ENCODE measurements at regions not wholly inside any gene's neighbourhood (a gene's known extent, or its start where the extent isn't known, plus 50 kb on each side); places are given as distances from the start of the nearest gene placed in this dataset.
"Not testable (repeated sequence)": the region's sequence is repeated elsewhere in the genome, so short reads cannot be mapped to it uniquely, and the experiment has no call there.

GRCh38 chr16:21373454-21373853 lies 95.4 kb upstream of the CRYM start:
- H3K27ac Mint-ChIP-seq; H3K27me3 ChIP-seq (replicated peaks in 1 of 4; ENCODE audit: control extremely low read depth in 1 of 4, control insufficient read depth in 3 of 4, insufficient read depth in 4 of 4, low read length in 3 of 4); DNase-seq; H3K4me2 ChIP-seq (replicated peaks; ENCODE audit: low read depth, low read length, poor library complexity, severe bottlenecking); H3K9ac ChIP-seq (ENCODE audit: low read length); H3K27me3 Mint-ChIP-seq; H3K79me2 ChIP-seq (ENCODE audit: control insufficient read depth, insufficient read depth, low read length); POLR2A ChIA-PET; H3K9me3 Mint-ChIP-seq (ENCODE audit: insufficient read depth); H3K27ac ChIP-seq (ENCODE audit: low read length in 2 of 2); H4K20me1 ChIP-seq (ENCODE audit: control insufficient read depth, insufficient read depth, low read length, poor library complexity, severe bottlenecking); ATAC-seq (ENCODE audit: low read depth); H2AFZ ChIP-seq (ENCODE audit: insufficient read depth, low read depth, low read length, poor library complexity, severe bottlenecking); H3K36me3 ChIP-seq (replicated peaks in 1 of 2; ENCODE audit: control extremely low read depth in 1 of 2, control insufficient read depth in 1 of 2, extremely low read depth in 1 of 2, insufficient read depth in 2 of 2, low read length in 1 of 2); H3K4me3 Mint-ChIP-seq; H3K4me3 ChIP-seq (ENCODE audit: control extremely low read depth in 1 of 5, extremely low read depth in 1 of 5, insufficient read depth in 1 of 5, low read depth in 2 of 5, low read length in 4 of 5); H3K9me3 ChIP-seq (ENCODE audit: control extremely low read depth in 1 of 3, control insufficient read depth in 2 of 3, insufficient read depth in 1 of 3, low read length in 2 of 3); CTCF ChIA-PET; intact Hi-C loops (cut with micrococcal nuclease): not testable (repeated sequence)
- WGBS (ENCODE audit: insufficient coverage), result 67% methylated on average over 1 of the region's 2 CpGs
- peaks cover 7 to 12% of the 10 kb centered on the region in 2 donors for H3K4me1 ChIP-seq (ENCODE audit: control insufficient read depth in 2 of 2, insufficient read depth in 2 of 2, low read length in 2 of 2)
- H3K4me1 Mint-ChIP-seq, result peaks cover 14% of the 10 kb centered on the region

- H3K4me2 ChIP-seq (replicated peaks; ENCODE audit: low read depth, low read length, poor library complexity, severe bottlenecking); intact Hi-C loops (cut with micrococcal nuclease); H3K4me3 Mint-ChIP-seq; H3K9me3 ChIP-seq (ENCODE audit: control extremely low read depth in 1 of 3, control insufficient read depth in 2 of 3, insufficient read depth in 1 of 3, low read length in 2 of 3); H3K27ac ChIP-seq (ENCODE audit: low read length in 2 of 2); CTCF ChIA-PET; H3K36me3 ChIP-seq (replicated peaks in 1 of 2; ENCODE audit: control extremely low read depth in 1 of 2, control insufficient read depth in 1 of 2, extremely low read depth in 1 of 2, insufficient read depth in 2 of 2, low read length in 1 of 2); H3K27me3 ChIP-seq (replicated peaks in 1 of 4; ENCODE audit: control extremely low read depth in 1 of 4, control insufficient read depth in 3 of 4, insufficient read depth in 4 of 4, low read length in 3 of 4); H3K9me3 Mint-ChIP-seq (ENCODE audit: insufficient read depth); H3K4me3 ChIP-seq (ENCODE audit: control extremely low read depth in 1 of 5, extremely low read depth in 1 of 5, insufficient read depth in 1 of 5, low read depth in 2 of 5, low read length in 4 of 5); POLR2A ChIA-PET; H3K79me2 ChIP-seq (ENCODE audit: control insufficient read depth, insufficient read depth, low read length); H3K9ac ChIP-seq (ENCODE audit: low read length); H3K27ac Mint-ChIP-seq; DNase-seq; H4K20me1 ChIP-seq (ENCODE audit: control insufficient read depth, insufficient read depth, low read length, poor library complexity, severe bottlenecking); ATAC-seq (ENCODE audit: low read depth); H3K27me3 Mint-ChIP-seq; H2AFZ ChIP-seq (ENCODE audit: insufficient read depth, low read depth, low read length, poor library complexity, severe bottlenecking): not testable (repeated sequence)
- peaks cover 12 to 14% of the 10 kb centered on the region in 2 donors for H3K4me1 ChIP-seq (ENCODE audit: control insufficient read depth in 2 of 2, insufficient read depth in 2 of 2, low read length in 2 of 2)
- H3K4me1 Mint-ChIP-seq, result peaks cover 15% of the 10 kb centered on the region
- no CpG with 5 or more reads among the region's 7 CpGs for WGBS (ENCODE audit: insufficient coverage)
These were observed 94.8 kb upstream of the CRYM start for GRCh38 chr16:21372862-21373261.

DNA sequence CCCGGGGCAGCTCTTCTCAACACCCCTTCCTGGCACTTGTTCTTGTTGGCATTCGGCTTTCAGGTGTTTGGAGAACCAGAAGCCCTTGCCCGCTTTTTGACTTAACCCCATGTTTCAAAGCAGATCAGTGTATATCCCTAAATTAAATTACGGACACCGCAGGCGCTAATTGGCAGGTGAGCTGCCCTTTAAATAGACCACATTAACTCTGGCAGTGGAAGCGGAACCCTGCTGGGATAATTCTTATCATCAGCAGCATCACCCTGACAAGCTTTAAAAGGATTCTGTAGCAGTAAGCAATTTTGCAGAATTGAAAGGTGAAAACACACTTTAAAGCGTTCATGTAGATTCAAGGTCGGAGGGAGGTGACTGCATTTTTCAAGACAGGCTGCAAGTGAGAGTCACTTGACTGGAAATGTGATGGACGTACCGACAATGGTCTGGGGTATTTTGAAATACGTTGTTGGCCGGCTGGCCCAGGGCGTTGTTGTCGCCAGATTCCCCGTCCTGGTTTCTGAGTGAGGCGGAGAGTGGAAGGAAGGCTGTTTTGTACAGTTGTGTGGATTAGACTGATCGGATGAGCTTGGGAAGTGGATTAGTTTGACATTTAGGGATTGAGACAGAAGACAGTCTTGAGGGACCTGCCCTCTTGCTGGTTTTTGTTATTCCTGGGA lies 94.2 kb upstream of the CRYM start:
- H3K27ac Mint-ChIP-seq; H3K27me3 Mint-ChIP-seq; H4K20me1 ChIP-seq (ENCODE audit: control insufficient read depth, insufficient read depth, low read length, poor library complexity, severe bottlenecking); CTCF ChIA-PET; ATAC-seq (ENCODE audit: low read depth); H3K27ac ChIP-seq (ENCODE audit: low read length in 2 of 2); H3K79me2 ChIP-seq (ENCODE audit: control insufficient read depth, insufficient read depth, low read length); H3K9me3 Mint-ChIP-seq (ENCODE audit: insufficient read depth); POLR2A ChIA-PET; H3K4me3 ChIP-seq (ENCODE audit: control extremely low read depth in 1 of 5, extremely low read depth in 1 of 5, insufficient read depth in 1 of 5, low read depth in 2 of 5, low read length in 4 of 5); H3K27me3 ChIP-seq (replicated peaks in 1 of 4; ENCODE audit: control extremely low read depth in 1 of 4, control insufficient read depth in 3 of 4, insufficient read depth in 4 of 4, low read length in 3 of 4); intact Hi-C loops (cut with micrococcal nuclease); H3K4me2 ChIP-seq (replicated peaks; ENCODE audit: low read depth, low read length, poor library complexity, severe bottlenecking); H3K36me3 ChIP-seq (replicated peaks in 1 of 2; ENCODE audit: control extremely low read depth in 1 of 2, control insufficient read depth in 1 of 2, extremely low read depth in 1 of 2, insufficient read depth in 2 of 2, low read length in 1 of 2); H3K4me3 Mint-ChIP-seq; H3K9me3 ChIP-seq (ENCODE audit: control extremely low read depth in 1 of 3, control insufficient read depth in 2 of 3, insufficient read depth in 1 of 3, low read length in 2 of 3); H3K9ac ChIP-seq (ENCODE audit: low read length); H2AFZ ChIP-seq (ENCODE audit: insufficient read depth, low read depth, low read length, poor library complexity, severe bottlenecking); DNase-seq: not testable (repeated sequence)
- no CpG with 5 or more reads among the region's 18 CpGs for WGBS (ENCODE audit: insufficient coverage)
- H3K4me1 Mint-ChIP-seq, result peaks cover 18% of the 10 kb centered on the region
- peaks cover 12 to 20% of the 10 kb centered on the region in 2 donors for H3K4me1 ChIP-seq (ENCODE audit: control insufficient read depth in 2 of 2, insufficient read depth in 2 of 2, low read length in 2 of 2)

DNA sequence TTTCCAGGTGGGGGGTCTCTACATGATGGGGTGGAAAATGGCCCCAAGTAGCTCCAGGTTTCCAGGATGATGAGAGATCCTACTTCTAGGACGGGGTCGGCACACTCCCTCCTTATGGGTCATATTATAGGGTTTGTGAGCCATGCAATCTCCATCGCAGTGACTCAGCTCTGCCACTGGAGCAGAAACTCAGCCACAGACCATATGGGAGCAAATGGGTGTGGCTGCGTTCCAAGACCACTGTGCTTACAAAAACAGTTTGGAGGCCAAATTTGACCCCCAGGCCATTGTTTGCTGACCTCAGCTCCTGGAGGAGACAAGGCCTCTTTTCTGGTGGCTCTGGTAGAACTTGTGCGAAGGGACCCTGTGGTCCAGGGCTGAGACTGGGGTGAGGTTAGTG lies 92.7 kb upstream of the CRYM start:
- peaks cover 12 to 27% of the 10 kb centered on the region in 2 donors for H3K4me1 ChIP-seq (ENCODE audit: control insufficient read depth in 2 of 2, insufficient read depth in 2 of 2, low read length in 2 of 2)
- H3K79me2 ChIP-seq (ENCODE audit: control insufficient read depth, insufficient read depth, low read length); H3K9me3 ChIP-seq (ENCODE audit: control extremely low read depth in 1 of 3, control insufficient read depth in 2 of 3, insufficient read depth in 1 of 3, low read length in 2 of 3); H3K27ac Mint-ChIP-seq; H3K9ac ChIP-seq (ENCODE audit: low read length); H2AFZ ChIP-seq (ENCODE audit: insufficient read depth, low read depth, low read length, poor library complexity, severe bottlenecking); H3K4me2 ChIP-seq (replicated peaks; ENCODE audit: low read depth, low read length, poor library complexity, severe bottlenecking); H3K27ac ChIP-seq (ENCODE audit: low read length in 2 of 2); H4K20me1 ChIP-seq (ENCODE audit: control insufficient read depth, insufficient read depth, low read length, poor library complexity, severe bottlenecking); H3K36me3 ChIP-seq (replicated peaks in 1 of 2; ENCODE audit: control extremely low read depth in 1 of 2, control insufficient read depth in 1 of 2, extremely low read depth in 1 of 2, insufficient read depth in 2 of 2, low read length in 1 of 2); DNase-seq; intact Hi-C loops (cut with micrococcal nuclease); ATAC-seq (ENCODE audit: low read depth); H3K4me3 ChIP-seq (ENCODE audit: control extremely low read depth in 1 of 5, extremely low read depth in 1 of 5, insufficient read depth in 1 of 5, low read depth in 2 of 5, low read length in 4 of 5); H3K27me3 ChIP-seq (replicated peaks in 1 of 4; ENCODE audit: control extremely low read depth in 1 of 4, control insufficient read depth in 3 of 4, insufficient read depth in 4 of 4, low read length in 3 of 4); H3K4me3 Mint-ChIP-seq; H3K27me3 Mint-ChIP-seq; CTCF ChIA-PET; H3K9me3 Mint-ChIP-seq (ENCODE audit: insufficient read depth); POLR2A ChIA-PET: not testable (repeated sequence)
- WGBS (ENCODE audit: insufficient coverage), result no CpG with 5 or more reads among the region's 5 CpGs
- peaks cover 21% of the 10 kb centered on the region for H3K4me1 Mint-ChIP-seq
